Effector memory CD8-positive, alpha-beta T cell (primary cell): ENCODE measurements at regions not wholly inside any gene's neighbourhood (a gene's known extent, or its start where the extent isn't known, plus 50 kb on each side); places are given as distances from the start of the nearest gene placed in this dataset.

Experiments
- ATAC-seq: fragments of 150-1000 bp; cut with Tn5 transposase; replicated peaks from 2 replicates; pipeline ENCODE4 v1.10.0; 2021; ENCODE audit warnings: mild to moderate bottlenecking, moderate library complexity
- DNase-seq, 3 experiments: peaks; one replicate each; pipeline ENCODE4 v3.0.0; 2021
- H3K27ac Mint-ChIP-seq, 2 donors: one replicate each; pipeline ENCODE4 v1.8.0; 2022; ENCODE audit warnings: mild to moderate bottlenecking in 2 of 2, mixed read lengths in 2 of 2, moderate library complexity in 2 of 2
- H3K27me3 Mint-ChIP-seq, 2 donors: one replicate each; pipeline ENCODE4 v1.8.0; 2022; ENCODE audit warnings: mixed read lengths in 2 of 2
- H3K36me3 Mint-ChIP-seq: one replicate; pipeline ENCODE4 v1.8.0; 2022; ENCODE audit warnings: mild to moderate bottlenecking, moderate library complexity, mixed read lengths; ENCODE audit not compliant: insufficient read depth
- H3K4me1 Mint-ChIP-seq, 2 donors: one replicate each; pipeline ENCODE4 v1.8.0; 2022; ENCODE audit warnings: low read depth in 2 of 2, mixed read lengths in 2 of 2
- H3K4me3 Mint-ChIP-seq, 2 donors: one replicate each; pipeline ENCODE4 v1.8.0; 2022; ENCODE audit warnings: mild to moderate bottlenecking in 2 of 2, mixed read lengths in 2 of 2, moderate library complexity in 2 of 2
- H3K9me3 Mint-ChIP-seq, 2 donors: one replicate each; pipeline ENCODE4 v1.8.0; 2022; ENCODE audit warnings: mixed read lengths in 2 of 2

- no peak overlapping the region for H3K4me3 Mint-ChIP-seq
- H3K27me3 Mint-ChIP-seq = peaks cover 7 to 8% of the 10 kb centered on the region in 2 donors
- ATAC-seq = no peak
- H3K27ac Mint-ChIP-seq = no peak overlapping the region
- no peaks in the 10 kb centered on the region for H3K36me3 Mint-ChIP-seq
- H3K4me1 Mint-ChIP-seq = no peaks in the 10 kb centered on the region
- no peaks in the 10 kb centered on the region for H3K9me3 Mint-ChIP-seq
- no peak for DNase-seq
Observed at GRCh38 chr20:19883501-19883900, 125.4 kb downstream of the RIN2 start.

GRCh38 chr20:19885594-19885938, 127.5 kb downstream of the RIN2 start:
- Mint-ChIP-seq H3K36me3 (no peaks in the 10 kb centered on the region), H3K27me3 (peaks cover 20 to 22% of the 10 kb centered on the region in 2 donors), H3K4me3 (no peak overlapping the region), H3K4me1 (no peaks in the 10 kb centered on the region), H3K27ac (no peak overlapping the region), H3K9me3 (no peaks in the 10 kb centered on the region)
- no peak for ATAC-seq
- no peak for DNase-seq

- no peaks in the 10 kb centered on the region for H3K4me1 Mint-ChIP-seq
- no peak overlapping the region for H3K27ac Mint-ChIP-seq
- ATAC-seq (no peak), DNase-seq (no peak)
- H3K36me3 Mint-ChIP-seq = no peaks in the 10 kb centered on the region
- no peaks in the 10 kb centered on the region for H3K9me3 Mint-ChIP-seq
- no peak overlapping the region for H3K4me3 Mint-ChIP-seq
- H3K27me3 Mint-ChIP-seq = peaks cover 20 to 24% of the 10 kb centered on the region in 2 donors
Observed at GRCh38 chr20:19885939-19886660, 128.0 kb downstream of the RIN2 start.

GRCh38 chr20:19886661-19887288, 128.7 kb downstream of the RIN2 start:
- Mint-ChIP-seq H3K36me3 (no peaks in the 10 kb centered on the region), H3K4me1 (no peaks in the 10 kb centered on the region), H3K27ac (no peak overlapping the region), H3K4me3 (no peak overlapping the region), H3K9me3 (no peaks in the 10 kb centered on the region), H3K27me3 (peaks cover 24 to 27% of the 10 kb centered on the region in 2 donors)
- DNase-seq (no peak), ATAC-seq (no peak)

- peaks cover 0 to 2% of the 10 kb centered on the region in 2 donors for H3K9me3 Mint-ChIP-seq
- no peaks in the 10 kb centered on the region for H3K4me1 Mint-ChIP-seq
- ATAC-seq = no peak
- no peaks in the 10 kb centered on the region for H3K36me3 Mint-ChIP-seq
- H3K27me3 Mint-ChIP-seq = peaks cover 25 to 31% of the 10 kb centered on the region in 2 donors
- no peak for DNase-seq
- H3K4me3 Mint-ChIP-seq = no peak overlapping the region
- H3K27ac Mint-ChIP-seq = no peak overlapping the region
Observed at GRCh38 chr20:19887556-19888268, 129.4 kb upstream of the NAA20 start.

GRCh38 chr20:19888269-19888671, 128.9 kb upstream of the NAA20 start:
- Mint-ChIP-seq H3K9me3 (peaks cover 0 to 2% of the 10 kb centered on the region in 2 donors), H3K4me1 (no peaks in the 10 kb centered on the region), H3K27ac (no peak overlapping the region), H3K27me3 (peaks cover 23 to 33% of the 10 kb centered on the region in 2 donors), H3K4me3 (no peak overlapping the region), H3K36me3 (no peaks in the 10 kb centered on the region)
- DNase-seq = no peak
- ATAC-seq = no peak

DNA sequence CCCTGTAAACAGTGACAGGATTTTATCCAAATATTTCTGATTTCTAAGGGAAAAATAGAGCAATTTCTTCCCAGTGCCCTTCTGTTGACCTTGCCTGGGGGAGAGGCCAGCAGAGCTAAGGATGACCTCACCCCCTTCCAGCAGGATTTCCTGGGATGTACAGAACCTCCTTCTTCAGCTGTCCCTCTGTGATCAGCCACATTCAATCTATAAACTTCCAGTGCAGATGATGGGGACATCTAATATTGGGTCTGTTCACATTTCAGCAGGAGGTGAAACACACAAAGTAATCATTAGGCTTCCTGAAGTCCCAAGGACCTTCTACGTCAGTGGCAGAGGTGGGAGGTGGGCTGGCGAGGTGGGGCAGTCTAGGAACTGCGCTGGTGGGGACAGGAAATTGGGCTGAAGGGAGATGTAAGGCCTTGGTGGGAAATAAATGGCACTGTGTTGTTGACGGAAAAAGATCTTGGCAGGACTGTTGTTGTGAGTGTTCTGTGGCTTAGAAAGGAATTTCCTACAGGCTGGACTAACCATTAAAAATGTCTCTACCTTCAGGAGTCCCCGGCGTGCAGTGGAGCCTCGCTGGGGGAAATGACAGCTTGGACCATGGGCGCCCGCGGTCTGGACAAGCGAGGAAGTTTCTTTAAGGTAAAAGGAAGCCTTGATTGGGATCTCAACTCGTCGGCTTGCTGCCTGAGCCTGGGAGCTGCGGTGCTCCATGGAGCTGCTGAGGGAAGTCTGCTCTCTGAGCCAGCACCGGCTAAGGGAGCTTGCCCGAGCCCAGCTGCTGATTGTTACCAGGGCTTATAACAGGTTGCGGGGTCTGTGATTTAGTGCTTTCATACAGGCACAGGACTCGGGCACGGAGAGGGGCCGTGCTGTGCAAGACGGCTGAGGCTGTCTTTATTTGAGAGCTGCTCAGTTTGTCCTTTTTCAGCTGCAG, 127.9 kb upstream of the NAA20 start:
- H3K27me3 Mint-ChIP-seq = peaks cover 23 to 33% of the 10 kb centered on the region in 2 donors
- H3K4me3 Mint-ChIP-seq = no peak overlapping the region
- no peak for ATAC-seq
- DNase-seq = no peak
- H3K36me3 Mint-ChIP-seq = no peaks in the 10 kb centered on the region
- H3K9me3 Mint-ChIP-seq = peaks cover 0 to 2% of the 10 kb centered on the region in 2 donors
- no peak overlapping the region for H3K27ac Mint-ChIP-seq
- H3K4me1 Mint-ChIP-seq = no peaks in the 10 kb centered on the region

- DNase-seq (no peak), ATAC-seq (no peak)
- Mint-ChIP-seq H3K27ac (no peak overlapping the region), H3K4me3 (no peak overlapping the region), H3K36me3 (no peaks in the 10 kb centered on the region), H3K9me3 (peaks cover 0 to 2% of the 10 kb centered on the region in 2 donors), H3K27me3 (peaks cover 23 to 33% of the 10 kb centered on the region in 2 donors), H3K4me1 (no peaks in the 10 kb centered on the region)
Observed at GRCh38 chr20:19890445-19891051, 126.6 kb upstream of the NAA20 start.

GRCh38 chr20:19893356-19893755, 123.8 kb upstream of the NAA20 start:
- no peaks in the 10 kb centered on the region for H3K4me1 Mint-ChIP-seq
- no peak overlapping the region for H3K4me3 Mint-ChIP-seq
- no peak overlapping the region for H3K27ac Mint-ChIP-seq
- ATAC-seq (no peak), DNase-seq (no peak)
- peaks cover 23 to 28% of the 10 kb centered on the region in 2 donors for H3K27me3 Mint-ChIP-seq
- H3K36me3 Mint-ChIP-seq = no peaks in the 10 kb centered on the region
- H3K9me3 Mint-ChIP-seq = peaks cover 0 to 2% of the 10 kb centered on the region in 2 donors

GRCh38 chr20:19895761-19896160, 121.4 kb upstream of the NAA20 start:
- H3K27ac Mint-ChIP-seq = no peak overlapping the region
- peaks cover 7 to 21% of the 10 kb centered on the region in 2 donors for H3K27me3 Mint-ChIP-seq
- H3K36me3 Mint-ChIP-seq = no peaks in the 10 kb centered on the region
- no peak for ATAC-seq
- H3K9me3 Mint-ChIP-seq = peaks cover 0 to 8% of the 10 kb centered on the region in 2 donors
- no peak for DNase-seq
- no peak overlapping the region for H3K4me3 Mint-ChIP-seq
- no peaks in the 10 kb centered on the region for H3K4me1 Mint-ChIP-seq

GRCh38 chr20:19897891-19898290, 119.3 kb upstream of the NAA20 start:
- peaks cover 0 to 22% of the 10 kb centered on the region in 2 donors for H3K27me3 Mint-ChIP-seq
- peaks cover 0 to 2% of the 10 kb centered on the region in 2 donors for H3K4me1 Mint-ChIP-seq
- ATAC-seq (no peak), DNase-seq (no peak)
- H3K36me3 Mint-ChIP-seq = no peaks in the 10 kb centered on the region
- no peak overlapping the region for H3K4me3 Mint-ChIP-seq
- peaks cover 0 to 6% of the 10 kb centered on the region in 2 donors for H3K9me3 Mint-ChIP-seq
- H3K27ac Mint-ChIP-seq = no peak overlapping the region

- ATAC-seq (no peak), DNase-seq (no peak)
- Mint-ChIP-seq H3K4me1 (peaks cover 0 to 5% of the 10 kb centered on the region in 2 donors), H3K27me3 (peaks cover 0 to 27% of the 10 kb centered on the region in 2 donors), H3K9me3 (peaks cover 0 to 6% of the 10 kb centered on the region in 2 donors), H3K4me3 (no peak overlapping the region), H3K27ac (no peak overlapping the region), H3K36me3 (no peaks in the 10 kb centered on the region)
Observed at GRCh38 chr20:19901226-19901625, 115.9 kb upstream of the NAA20 start.
